GM12878 (cell line): ENCODE measurements at regions not wholly inside any gene's neighbourhood (a gene's known extent, or its start where the extent isn't known, plus 50 kb on each side); places are given as distances from the start of the nearest gene placed in this dataset.
A peak's percentile ranks its signal among the peaks of the same experiment; 100 is the strongest.

Experiments used
- ATAC-seq: fragments of 200-7000 bp; cut with Tn5 transposase; 3 replicates; pipeline ENCODE4 v1.9.1; 2020; ENCODE audit warnings: mild to moderate bottlenecking, moderate library complexity
- BruUV-seq: library from RNA; stranded (reverse); fragments of 400-500 nt; replicated peaks from 2 replicates; lab custom pipeline; 2021; lab: Mats Ljungman, UMichigan
- CTCF ChIA-PET: fragments of 300-600 bp; sonication (Branson Sonifier 250); formaldehyde crosslinking; extraction: SDS; loops from one replicate; lab custom pipeline; 2021; ENCODE audit warnings: inconsistent platforms; lab: Yijun Ruan, JAX
- POLR2A ChIA-PET: fragments of 350-600 bp; formaldehyde crosslinking; extraction: SDS; loops from one replicate; lab custom pipeline; 2021; ENCODE audit warnings: inconsistent platforms; lab: Charles Lee
- RAD21 ChIA-PET: fragments of 300-600 bp; sonication (Branson Sonifier 250); formaldehyde crosslinking; loops from one replicate; lab custom pipeline; 2023; ENCODE audit warnings: antibody characterized with exemption; ENCODE audit not compliant: unreplicated experiment; lab: Charles Lee
- SMC1A ChIA-PET: fragments of 300-600 bp; sonication (Branson Sonifier 250); formaldehyde crosslinking; loops from one replicate; lab custom pipeline; 2023; ENCODE audit not compliant: unreplicated experiment, uncharacterized antibody; lab: Charles Lee
- DNase-seq: peaks from one replicate; pipeline ENCODE4 v3.0.0-alpha.2; 2011; ENCODE audit warnings: low read depth, low spot score
- FAIRE-seq: peaks from 3 replicates; lab custom pipeline; 2011; peaks lifted over from hg19 to GRCh38; lab: Jason Lieb, UNC
- H2AFZ ChIP-seq: 2 replicates; pipeline ENCODE4 v1.6.0; 2011; ENCODE audit warnings: low read depth, low read length, control low read depth; ENCODE audit not compliant: control insufficient read depth
- H3K27ac ChIP-seq: 2 replicates; pipeline ENCODE4 v1.5.1; 2011; ENCODE audit warnings: control low read depth; ENCODE audit not compliant: control insufficient read depth, insufficient read depth
- H3K27me3 ChIP-seq, 2 experiments: replicated peaks in 1 of 2; 2 replicates each; pipeline versions ENCODE4 v1.6.0 to v1.6.1; 2011; ENCODE audit warnings: low read length in 1 of 2; ENCODE audit not compliant: control insufficient read depth in 2 of 2, insufficient read depth in 2 of 2
- H3K36me3 ChIP-seq, 2 experiments: 2 replicates each; pipeline ENCODE4 v1.5.1; 2011; ENCODE audit warnings: low read length in 1 of 2; ENCODE audit not compliant: control insufficient read depth in 2 of 2, insufficient read depth in 2 of 2
- H3K4me1 ChIP-seq: 2 replicates; pipeline ENCODE4 v1.6.1; 2011; ENCODE audit warnings: mild to moderate bottlenecking, low read length, moderate library complexity, mixed read lengths; ENCODE audit not compliant: control insufficient read depth, insufficient read depth
- H3K4me2 ChIP-seq: 2 replicates; pipeline ENCODE4 v1.6.0; 2011; ENCODE audit warnings: control low read depth; ENCODE audit not compliant: control insufficient read depth, insufficient read depth
- H3K4me3 ChIP-seq: fragments of 200-600 bp; sonication (generic); 2 replicates; pipeline ENCODE4 v1.5.1; 2016
- H3K79me2 ChIP-seq: 2 replicates; pipeline ENCODE4 v1.6.0; 2011; ENCODE audit warnings: low read length; ENCODE audit not compliant: control insufficient read depth, insufficient read depth
- H3K9ac ChIP-seq: 2 replicates; pipeline ENCODE4 v1.8.0; 2011; ENCODE audit warnings: low read length, control low read depth, mixed read lengths; ENCODE audit not compliant: control insufficient read depth, insufficient read depth
- H3K9me3 ChIP-seq: replicated peaks from 3 replicates; pipeline ENCODE4 v1.5.1; 2011; ENCODE audit warnings: mild to moderate bottlenecking, low read length; ENCODE audit not compliant: control insufficient read depth, insufficient read depth
- H4K20me1 ChIP-seq: 2 replicates; pipeline ENCODE4 v1.6.0; 2011; ENCODE audit not compliant: control insufficient read depth, insufficient read depth
- HDAC6 ChIP-seq: fragments of 200-600 bp; sonication (generic); IDR thresholded peaks from one replicate; pipeline ENCODE4 v1.8.0; 2017; ENCODE audit warnings: antibody characterized with exemption; ENCODE audit not compliant: unreplicated experiment
- KAT2A ChIP-seq: conservative IDR thresholded peaks from 2 replicates; pipeline ENCODE4 v1.6.1; 2011; ENCODE audit warnings: low read depth, low read length; ENCODE audit not compliant: control insufficient read depth
- LARP7 ChIP-seq: fragments of 450-650 bp; IDR thresholded peaks from 2 replicates; pipeline ENCODE4 v1.6.1; 2017; ENCODE audit warnings: mild to moderate bottlenecking
- MEF2B ChIP-seq: fragments of 450-650 bp; IDR thresholded peaks from 2 replicates; pipeline ENCODE4 v1.6.1; 2018; ENCODE audit warnings: mild to moderate bottlenecking, moderate library complexity; ENCODE audit not compliant: partially characterized antibody, poor library complexity, severe bottlenecking
- MYC ChIP-seq: IDR thresholded peaks from 2 replicates; pipeline ENCODE4 v1.6.1; 2011; ENCODE audit warnings: mild to moderate bottlenecking, low read length, moderate library complexity, inconsistent platforms; ENCODE audit not compliant: insufficient read depth, insufficient replicate concordance, insufficient read length, severe bottlenecking
- PML ChIP-seq: IDR thresholded peaks from 2 replicates; pipeline ENCODE4 v1.6.1; 2012; ENCODE audit warnings: low read length, inconsistent platforms
- RAD51 ChIP-seq: fragments of 450-650 bp; IDR thresholded peaks from 2 replicates; pipeline ENCODE4 v1.6.1; 2016; ENCODE audit warnings: moderate library complexity, mild to moderate bottlenecking, inconsistent platforms
- RCOR1 ChIP-seq: conservative IDR thresholded peaks from 2 replicates; pipeline ENCODE4 v1.6.1; 2012; ENCODE audit warnings: low read depth, low read length, improper control_type of control experiment
- SKIL ChIP-seq: fragments of 450-650 bp; IDR thresholded peaks from 2 replicates; pipeline ENCODE4 v1.6.1; 2017; ENCODE audit warnings: mild to moderate bottlenecking, low read depth, inconsistent platforms; ENCODE audit not compliant: poor library complexity, severe bottlenecking
- SREBF2 ChIP-seq: IDR thresholded peaks from 2 replicates; pipeline ENCODE4 v1.6.1; 2012; ENCODE audit warnings: mild to moderate bottlenecking, low read length
- TCF3 ChIP-seq: IDR thresholded peaks from 2 replicates; pipeline ENCODE4 v1.6.1; 2012; ENCODE audit warnings: low read depth, mild to moderate bottlenecking, low read length, borderline replicate concordance; ENCODE audit not compliant: insufficient read depth
- TCF7 ChIP-seq: IDR thresholded peaks from 2 replicates; pipeline ENCODE4 v1.6.1; 2014; ENCODE audit warnings: antibody characterized with exemption, borderline replicate concordance
- in situ Hi-C: fragments of 300-500 bp; cut with MboI; formaldehyde crosslinking; loops from 9 replicates; pipeline ENCODE4 v1.14.3; 2018; ENCODE audit warnings: mixed read lengths
- intact Hi-C: fragments of 100-400 bp; cut with micrococcal nuclease; formaldehyde crosslinking; loops from one replicate; pipeline ENCODE4 v1.14.2; 2022; ENCODE audit not compliant: unreplicated experiment
- TF ChIP-seq, protein P1 (sequence below): IDR thresholded peaks from 2 replicates; pipeline ENCODE4 v1.6.1; 2011; ENCODE audit warnings: borderline replicate concordance, low read depth, mild to moderate bottlenecking, moderate library complexity, mixed read lengths, low read length; ENCODE audit not compliant: insufficient read depth; ENCODE audit errors: extremely low read length
- TF ChIP-seq, protein P2 (sequence below): fragments of 150-350 bp; IDR thresholded peaks from 2 replicates; pipeline ENCODE4 v1.6.1; 2014; ENCODE audit warnings: mild to moderate bottlenecking, low read depth, low read length

GRCh38 chr13:88384542-88384941, 713.4 kb downstream of the SLITRK5 start:
- FAIRE-seq: no peak
- Histone ChIP-seq H3K4me3 (no peak overlapping the region), H4K20me1 (no peaks in the 10 kb centered on the region), H3K36me3 (no peaks in the 10 kb centered on the region), H3K4me1 (no peaks in the 10 kb centered on the region), H3K79me2 (no peaks in the 10 kb centered on the region), H3K27me3 (no peaks in the 10 kb centered on the region), H3K9ac (no peak overlapping the region), H3K9me3 (no peaks in the 10 kb centered on the region), H2AFZ (no peak overlapping the region), H3K27ac (no peak overlapping the region), H3K4me2 (no peak overlapping the region)
- ChIA-PET SMC1A (no interaction called here), RAD21 (no interaction called here), CTCF (no interaction called here), POLR2A (no interaction called here)
- in situ Hi-C loops: no loop called here
- no peak for ATAC-seq
- intact Hi-C loops: no loop called here
- BruUV-seq: no TSS peak
- TF ChIP-seq MEF2B: no peak
- TF ChIP-seq HDAC6: no peak
- no peak for TF ChIP-seq KAT2A
- no peak for TF ChIP-seq SKIL
- no peak for TF ChIP-seq LARP7
- DNase-seq: no peak

- Histone ChIP-seq H2AFZ (no peak overlapping the region), H3K79me2 (no peaks in the 10 kb centered on the region), H3K4me1 (no peaks in the 10 kb centered on the region), H3K36me3 (no peaks in the 10 kb centered on the region), H3K27ac (no peak overlapping the region), H3K9me3 (no peaks in the 10 kb centered on the region), H3K9ac (no peak overlapping the region), H3K4me2 (no peak overlapping the region), H3K4me3 (no peak overlapping the region), H4K20me1 (no peaks in the 10 kb centered on the region), H3K27me3 (no peaks in the 10 kb centered on the region)
- no peak for DNase-seq
- SMC1A ChIA-PET: no interaction called here
- intact Hi-C loops (no loop called here), in situ Hi-C loops (no loop called here)
- no peak for FAIRE-seq
- no TSS peak for BruUV-seq
- TF ChIP-seq MYC (no peak), MEF2B (no peak), RAD51 (no peak), PML (no peak), RCOR1 (no peak), TCF3 (no peak), SREBF2 (no peak), TCF7 (no peak)
- TF ChIP-seq, protein P1, sequence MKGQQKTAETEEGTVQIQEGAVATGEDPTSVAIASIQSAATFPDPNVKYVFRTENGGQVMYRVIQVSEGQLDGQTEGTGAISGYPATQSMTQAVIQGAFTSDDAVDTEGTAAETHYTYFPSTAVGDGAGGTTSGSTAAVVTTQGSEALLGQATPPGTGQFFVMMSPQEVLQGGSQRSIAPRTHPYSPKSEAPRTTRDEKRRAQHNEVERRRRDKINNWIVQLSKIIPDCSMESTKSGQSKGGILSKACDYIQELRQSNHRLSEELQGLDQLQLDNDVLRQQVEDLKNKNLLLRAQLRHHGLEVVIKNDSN: no peak
- TF ChIP-seq, protein P2, sequence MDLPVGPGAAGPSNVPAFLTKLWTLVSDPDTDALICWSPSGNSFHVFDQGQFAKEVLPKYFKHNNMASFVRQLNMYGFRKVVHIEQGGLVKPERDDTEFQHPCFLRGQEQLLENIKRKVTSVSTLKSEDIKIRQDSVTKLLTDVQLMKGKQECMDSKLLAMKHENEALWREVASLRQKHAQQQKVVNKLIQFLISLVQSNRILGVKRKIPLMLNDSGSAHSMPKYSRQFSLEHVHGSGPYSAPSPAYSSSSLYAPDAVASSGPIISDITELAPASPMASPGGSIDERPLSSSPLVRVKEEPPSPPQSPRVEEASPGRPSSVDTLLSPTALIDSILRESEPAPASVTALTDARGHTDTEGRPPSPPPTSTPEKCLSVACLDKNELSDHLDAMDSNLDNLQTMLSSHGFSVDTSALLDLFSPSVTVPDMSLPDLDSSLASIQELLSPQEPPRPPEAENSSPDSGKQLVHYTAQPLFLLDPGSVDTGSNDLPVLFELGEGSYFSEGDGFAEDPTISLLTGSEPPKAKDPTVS: no peak
- CTCF ChIA-PET: no interaction called here
- ATAC-seq: 0 out of 3 replicates have a peak, but pooled peaks have one; percentile 19
- RAD21 ChIA-PET: no interaction called here
- POLR2A ChIA-PET: no interaction called here
Measured at GRCh38 chr13:88395804-88396203, 724.6 kb downstream of the SLITRK5 start.
